ENCODE measurements at regions not wholly inside any gene's neighbourhood (a gene's known extent, or its start where the extent isn't known, plus 50 kb on each side); places are given as distances from the start of the nearest gene placed in this dataset.
"Not testable (repeated sequence)": the region's sequence is repeated elsewhere in the genome, so short reads cannot be mapped to it uniquely, and the experiment has no call there.

GRCh38 chr3:95750097-95750496 is 1064.3 kb upstream of the EPHA6 start:
- no peak for DNase-seq (ENCODE audit: low read depth, low spot score)

GRCh38 chr3:95751509-95751908 is 1062.9 kb upstream of the EPHA6 start:
- DNase-seq (ENCODE audit: low read depth, low spot score): no peak

- DNase-seq (ENCODE audit: low read depth, low spot score): no peak
These were observed 1062.2 kb upstream of the EPHA6 start for GRCh38 chr3:95752199-95752598.

- no peak for DNase-seq (ENCODE audit: low read depth, low spot score)
These were observed 1055.7 kb upstream of the EPHA6 start for GRCh38 chr3:95758707-95759106.

- no peak for DNase-seq (ENCODE audit: low read depth, low spot score)
These were observed 1054.6 kb upstream of the EPHA6 start for GRCh38 chr3:95759614-95760301.

GRCh38 chr3:95775486-95776094 is 1038.8 kb upstream of the EPHA6 start:
- no peak for DNase-seq (ENCODE audit: low read depth, low spot score)

- DNase-seq (ENCODE audit: low read depth, low spot score): no peak
These were observed 1032.8 kb upstream of the EPHA6 start for GRCh38 chr3:95781598-95781997.

GRCh38 chr3:95789111-95789510 is 1025.3 kb upstream of the EPHA6 start:
- DNase-seq (ENCODE audit: low read depth, low spot score): no peak

GRCh38 chr3:95797081-95797480 is 1017.3 kb upstream of the EPHA6 start:
- no peak for DNase-seq (ENCODE audit: low read depth, low spot score)

GRCh38 chr3:95798628-95799027 is 1015.8 kb upstream of the EPHA6 start:
- no peak for DNase-seq (ENCODE audit: low read depth, low spot score)

- DNase-seq (ENCODE audit: low read depth, low spot score): no peak
These were observed 1003.9 kb upstream of the EPHA6 start for GRCh38 chr3:95810462-95810861.

GRCh38 chr3:95813244-95813643 is 1001.1 kb upstream of the EPHA6 start:
- DNase-seq (ENCODE audit: low read depth, low spot score): no peak

GRCh38 chr3:95815828-95816227 is 998.6 kb upstream of the EPHA6 start:
- no peak for DNase-seq (ENCODE audit: low read depth, low spot score)

- no peak for DNase-seq (ENCODE audit: low read depth, low spot score)
These were observed 988.0 kb upstream of the EPHA6 start for GRCh38 chr3:95826419-95826818.

GRCh38 chr3:95832146-95832545 is 982.2 kb upstream of the EPHA6 start:
- DNase-seq (ENCODE audit: low read depth, low spot score): no peak

GRCh38 chr3:95860628-95861027 is 953.8 kb upstream of the EPHA6 start:
- not testable (repeated sequence) for DNase-seq (ENCODE audit: low read depth, low spot score)

- DNase-seq (ENCODE audit: low read depth, low spot score): no peak
These were observed 930.6 kb upstream of the EPHA6 start for GRCh38 chr3:95883801-95884200.

GRCh38 chr3:95886616-95887015 is 927.8 kb upstream of the EPHA6 start:
- no peak for DNase-seq (ENCODE audit: low read depth, low spot score)

GRCh38 chr3:95887114-95887513 is 927.3 kb upstream of the EPHA6 start:
- no peak for DNase-seq (ENCODE audit: low read depth, low spot score)

GRCh38 chr3:95894820-95895219 is 919.6 kb upstream of the EPHA6 start:
- no peak for DNase-seq (ENCODE audit: low read depth, low spot score)

- DNase-seq (ENCODE audit: low read depth, low spot score): no peak
These were observed 914.9 kb upstream of the EPHA6 start for GRCh38 chr3:95899494-95899893.

- no peak for DNase-seq (ENCODE audit: low read depth, low spot score)
These were observed 914.5 kb upstream of the EPHA6 start for GRCh38 chr3:95899911-95900310.

- no peak for DNase-seq (ENCODE audit: low read depth, low spot score)
These were observed 912.4 kb upstream of the EPHA6 start for GRCh38 chr3:95901948-95902347.

- no peak for DNase-seq (ENCODE audit: low read depth, low spot score)
These were observed 909.2 kb upstream of the EPHA6 start for GRCh38 chr3:95905182-95905581.
